GM18873 (cell line): ENCODE measurements at regions not wholly inside any gene's neighbourhood (a gene's known extent, or its start where the extent isn't known, plus 50 kb on each side); places are given as distances from the start of the nearest gene placed in this dataset.
"Not testable (repeated sequence)": the region's sequence is repeated elsewhere in the genome, so short reads cannot be mapped to it uniquely, and the experiment has no call there.

Source experiments
- ATAC-seq: cut with Tn5 transposase; IDR thresholded peaks from one replicate; pipeline ENCODE4 v1.9.1; 2021; ENCODE audit warnings: mild to moderate bottlenecking, moderate library complexity, moderate number of reproducible peaks; ENCODE audit not compliant: unreplicated experiment, low FRiP score

- no peak for ATAC-seq
Measured at GRCh38 chr13:109947006-109947405, 160.6 kb upstream of the IRS2 start.

- no peak for ATAC-seq
Measured at GRCh38 chr13:109945206-109945960, 159.0 kb upstream of the IRS2 start.

DNA sequence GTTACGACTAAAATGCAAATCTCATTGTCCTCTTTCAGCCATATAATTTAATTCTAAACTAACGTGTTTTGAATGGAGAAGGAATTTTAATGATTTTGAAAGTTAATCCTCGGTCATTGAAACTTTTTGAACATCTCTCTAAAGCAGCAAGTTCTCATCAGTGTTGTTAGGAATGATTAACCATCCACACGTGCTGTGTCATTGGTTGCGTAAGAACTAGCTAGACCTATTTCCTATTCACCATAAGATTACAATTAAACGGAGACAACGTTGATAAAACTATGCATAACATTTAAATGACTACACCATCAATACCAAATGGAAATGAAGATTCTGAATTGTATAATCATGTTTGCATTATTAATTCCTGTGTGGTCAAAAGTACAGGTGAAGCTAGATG, 155.6 kb upstream of the IRS2 start:
- ATAC-seq: no peak

- no peak for ATAC-seq
Measured at GRCh38 chr13:109941221-109941620, 154.8 kb upstream of the IRS2 start.

DNA sequence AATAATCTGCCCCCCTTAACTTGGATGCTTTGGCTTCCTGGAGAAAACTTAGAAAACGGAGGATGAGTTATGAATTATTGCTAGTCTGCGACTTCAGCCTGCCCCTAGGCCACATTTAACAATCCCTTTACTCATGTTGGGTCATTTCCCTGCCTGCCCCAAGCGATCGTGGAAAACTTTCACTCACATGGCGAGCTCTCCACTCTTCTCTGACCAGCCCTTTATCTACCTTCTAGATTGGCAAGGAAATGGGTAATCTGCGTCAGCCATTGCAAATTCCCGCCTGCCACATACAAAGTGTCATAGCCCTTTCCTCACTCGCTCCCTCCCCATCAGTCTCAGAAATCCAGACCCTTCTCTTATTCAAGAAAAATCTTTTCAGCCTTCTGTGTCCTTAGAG, 154.3 kb upstream of the IRS2 start:
- ATAC-seq: no peak

GRCh38 chr13:109939838-109940237, 153.5 kb upstream of the IRS2 start:
- ATAC-seq: no peak

- no peak for ATAC-seq
Measured at GRCh38 chr13:109939180-109939579, 152.8 kb upstream of the IRS2 start.

- ATAC-seq: no peak
Measured at GRCh38 chr13:109938255-109938936, 152.0 kb upstream of the IRS2 start.

GRCh38 chr13:109934520-109934919, 148.1 kb upstream of the IRS2 start:
- ATAC-seq: not testable (repeated sequence)

- ATAC-seq: no peak
Measured at GRCh38 chr13:109933476-109933875, 147.1 kb upstream of the IRS2 start.

DNA sequence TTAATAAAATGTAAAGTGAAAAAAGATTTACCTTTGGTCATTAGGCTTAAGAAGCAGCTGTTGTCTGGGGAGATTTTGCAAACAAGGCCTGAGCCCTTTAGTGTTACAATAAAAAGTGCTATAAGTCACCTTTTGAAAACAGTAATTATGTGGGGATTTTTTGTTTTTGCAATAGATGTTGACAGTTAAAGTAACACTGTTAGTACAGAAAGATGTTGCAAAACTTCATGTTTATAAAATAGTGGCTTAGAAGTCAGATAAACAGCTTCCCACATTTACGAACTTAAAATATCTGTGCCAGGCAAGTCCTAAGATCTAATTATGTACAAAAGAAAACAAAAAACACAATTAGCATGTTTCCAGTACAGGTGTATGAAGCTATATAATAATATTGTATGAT, 138.0 kb upstream of the IRS2 start:
- no peak for ATAC-seq

GRCh38 chr13:109922518-109922917, 136.1 kb upstream of the IRS2 start:
- ATAC-seq: no peak

- no peak for ATAC-seq
Measured at GRCh38 chr13:109919715-109920375, 133.5 kb upstream of the IRS2 start.

DNA sequence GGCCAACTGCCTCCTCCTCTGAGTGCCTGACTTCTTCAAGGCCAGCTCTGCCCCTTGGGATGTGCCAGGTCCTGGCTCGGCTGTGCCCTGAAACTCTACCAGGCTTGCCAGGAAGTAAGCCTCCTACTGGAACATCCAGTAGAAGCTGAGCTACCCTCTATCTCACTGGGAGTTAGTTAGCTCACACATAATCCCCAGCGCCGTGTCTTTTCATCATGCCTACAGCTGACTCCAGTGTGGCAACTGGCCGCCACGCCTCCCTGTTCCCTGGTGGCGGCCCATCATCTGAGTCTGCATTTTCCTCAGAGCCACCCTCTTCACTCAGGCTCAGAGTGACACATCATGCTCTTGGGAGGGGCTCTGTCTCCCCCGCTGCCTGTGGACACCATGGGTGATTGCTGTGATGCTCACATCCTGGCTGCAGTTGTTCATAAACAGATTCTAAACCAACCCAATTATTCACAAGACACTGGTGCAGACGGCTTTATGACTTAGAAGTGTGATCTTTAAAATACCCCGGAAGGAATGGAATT, 131.9 kb upstream of the IRS2 start:
- ATAC-seq: no peak

DNA sequence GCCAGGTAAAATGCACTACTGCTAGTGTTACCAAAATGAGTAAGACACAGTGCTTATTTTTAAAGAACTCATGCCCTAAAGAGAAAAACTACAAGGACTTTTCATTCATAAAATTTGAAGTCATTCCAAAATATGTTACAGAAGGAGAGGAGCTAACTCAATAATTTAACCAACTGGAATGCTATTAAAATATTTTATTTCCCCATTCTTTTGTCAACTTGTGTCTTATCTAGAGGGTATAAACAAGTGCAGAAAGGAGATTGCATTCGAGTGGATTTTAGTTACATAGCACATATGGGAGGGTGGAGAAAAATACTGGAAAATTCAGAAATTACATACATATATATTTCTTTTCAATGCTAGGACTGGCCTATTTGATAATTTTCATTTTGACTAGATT, 131.0 kb upstream of the IRS2 start:
- ATAC-seq: no peak

DNA sequence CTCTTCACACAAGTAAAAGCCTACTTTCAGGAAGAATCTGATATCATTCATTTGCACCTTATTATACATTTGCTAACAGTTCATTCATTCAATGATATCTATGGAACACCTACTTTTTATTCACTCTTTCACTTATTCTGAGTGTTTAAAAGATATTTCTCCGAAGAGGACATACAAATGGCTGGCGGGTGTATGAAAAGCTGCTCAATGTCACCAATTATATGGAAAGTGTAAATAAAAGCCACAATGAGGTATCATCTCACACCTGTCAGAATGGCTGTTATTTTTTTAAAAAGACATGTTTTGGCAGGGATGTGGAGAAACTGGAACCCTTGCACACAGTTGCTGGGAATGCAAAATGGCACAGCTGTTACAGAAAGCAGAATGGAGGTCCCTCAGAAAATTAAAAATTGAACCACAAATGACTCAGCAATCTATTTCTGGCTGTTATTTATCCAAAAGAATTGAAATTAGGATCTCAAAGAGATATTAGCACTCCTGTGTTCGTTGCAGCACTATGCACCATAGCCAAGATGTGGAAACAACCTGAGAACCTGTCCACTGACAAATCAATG, 127.6 kb upstream of the IRS2 start:
- ATAC-seq: no peak

- no peak for ATAC-seq
Measured at GRCh38 chr13:109913186-109913585, 126.8 kb upstream of the IRS2 start.

DNA sequence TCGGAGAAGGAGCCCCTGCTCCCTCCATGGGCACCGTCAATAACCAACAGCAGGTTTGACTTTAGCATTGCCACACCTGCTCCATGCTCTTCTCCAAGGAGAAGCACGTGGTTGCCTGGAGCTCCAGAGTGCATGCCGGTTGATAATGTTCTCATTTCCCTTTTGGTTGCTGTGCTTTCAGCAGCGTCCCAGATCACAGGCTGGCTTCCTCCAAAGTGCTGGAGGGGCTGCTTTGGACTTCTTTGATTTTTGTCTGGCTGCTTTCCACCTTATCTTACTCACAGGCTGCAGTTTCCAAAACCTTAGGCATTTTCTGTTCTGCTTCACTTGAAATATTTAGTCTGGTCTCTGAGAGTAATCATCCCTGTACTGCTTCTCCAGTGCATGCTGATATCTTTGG, 123.8 kb upstream of the IRS2 start:
- ATAC-seq: no peak

GRCh38 chr13:109906976-109907375, 120.6 kb upstream of the IRS2 start:
- ATAC-seq: no peak

- ATAC-seq: no peak
Measured at GRCh38 chr13:109904218-109904617, 117.8 kb upstream of the IRS2 start.

GRCh38 chr13:109900741-109901140, 114.4 kb upstream of the IRS2 start:
- no peak for ATAC-seq
